K562 (cell line): ENCODE measurements at regions not wholly inside any gene's neighbourhood (a gene's known extent, or its start where the extent isn't known, plus 50 kb on each side); places are given as distances from the start of the nearest gene placed in this dataset.

Source experiments
- ATAC-seq: fragments of 200-7000 bp; cut with Tn5 transposase; 3 replicates; pipeline ENCODE4 v1.9.1; 2020; ENCODE audit warnings: moderate library complexity
- BruUV-seq: library from RNA; stranded (reverse); fragments of 400-500 nt; replicated peaks from 2 replicates; lab custom pipeline; 2021; lab: Mats Ljungman, UMichigan
- CTCF ChIA-PET: fragments of 300-600 bp; formaldehyde crosslinking; extraction: SDS; loops from one replicate; lab custom pipeline; 2021; ENCODE audit warnings: low intra/inter-chr PET ratio; lab: Yijun Ruan, JAX
- POLR2A ChIA-PET: fragments of 300-600, 350-650 bp; sonication (Branson Sonifier 250); formaldehyde crosslinking; extraction: SDS; loops from one replicate; lab custom pipeline; 2021; ENCODE audit warnings: antibody characterized with exemption, inconsistent platforms; lab: Yijun Ruan, JAX
- DNase-seq, 4 experiments: peaks; one replicate each; pipeline versions ENCODE4 v3.0.0 to v3.0.0-alpha.2; 2011 to 2018; ENCODE audit warnings: low spot score in 3 of 4, mixed read lengths in 3 of 4; ENCODE audit errors: extremely low read depth in 1 of 4
- FAIRE-seq: peaks from 2 replicates; lab custom pipeline; 2011; peaks lifted over from hg19 to GRCh38; lab: Jason Lieb, UNC
- H2AFZ ChIP-seq: 2 replicates; pipeline ENCODE4 v1.6.0; 2011; ENCODE audit warnings: low read depth, low read length, control low read depth, inconsistent platforms
- H3K27ac ChIP-seq: fragments of 200-600 bp; 3 replicates; pipeline ENCODE4 v1.8.0; 2011; ENCODE audit warnings: low read depth, mild to moderate bottlenecking, control low read depth, inconsistent platforms, low read length, moderate library complexity, mixed read lengths; ENCODE audit errors: extremely low read depth
- H3K27me3 ChIP-seq, 2 experiments: fragments of 300-600 bp in 1 of 2; 2 replicates in 1 of 2; 3 replicates in 1 of 2; pipeline versions ENCODE4 v1.6.0 to v1.8.0; 2011; ENCODE audit warnings: inconsistent platforms in 2 of 2, low read length in 2 of 2, mild to moderate bottlenecking in 1 of 2, mixed read lengths in 1 of 2, moderate library complexity in 1 of 2; ENCODE audit not compliant: control insufficient read depth in 2 of 2, insufficient read depth in 2 of 2
- H3K36me3 ChIP-seq: fragments of 300-600 bp; 3 replicates; pipeline ENCODE4 v1.8.0; 2011; ENCODE audit warnings: mild to moderate bottlenecking, low read length, inconsistent platforms; ENCODE audit not compliant: control insufficient read depth, insufficient read depth
- H3K4me1 ChIP-seq, 2 experiments: fragments of 200-600 bp in 1 of 2; replicated peaks in 1 of 2; 2 replicates in 1 of 2; 3 replicates in 1 of 2; pipeline versions ENCODE4 v1.5.1 to v1.8.0; 2011; ENCODE audit warnings: inconsistent platforms in 2 of 2, low read length in 2 of 2, mild to moderate bottlenecking in 1 of 2, mixed read lengths in 1 of 2, moderate library complexity in 1 of 2; ENCODE audit not compliant: control insufficient read depth in 2 of 2, insufficient read depth in 2 of 2
- H3K4me2 ChIP-seq: 2 replicates; pipeline ENCODE4 v1.6.1; 2011; ENCODE audit warnings: low read length, control low read depth, inconsistent platforms, mixed read lengths; ENCODE audit not compliant: insufficient read depth
- H3K4me3 ChIP-seq: fragments of 200-600 bp; sonication (generic), shearing (Covaris generic); 2 replicates; pipeline ENCODE4 v1.5.1; 2016; ENCODE audit warnings: control low read depth, inconsistent platforms
- H3K79me2 ChIP-seq: fragments of 200-600 bp; 3 replicates; pipeline ENCODE4 v1.8.0; 2011; ENCODE audit warnings: low read length, inconsistent platforms; ENCODE audit not compliant: control insufficient read depth, insufficient read depth
- H3K9ac ChIP-seq, 2 experiments: 2 replicates each; pipeline versions ENCODE4 v1.6.0 to v1.6.1; 2011; ENCODE audit warnings: low read depth in 2 of 2, low read length in 2 of 2, control low read depth in 1 of 2, inconsistent platforms in 1 of 2, mild to moderate bottlenecking in 1 of 2, mixed read lengths in 1 of 2; ENCODE audit not compliant: insufficient read depth in 1 of 2
- H3K9me1 ChIP-seq: one replicate; pipeline ENCODE4 v1.6.0; 2011; ENCODE audit warnings: inconsistent platforms, mild to moderate bottlenecking, low read length, moderate library complexity; ENCODE audit not compliant: control insufficient read depth, insufficient read depth
- H3K9me3 ChIP-seq: replicated peaks from 2 replicates; pipeline ENCODE4 v1.5.1; 2011; ENCODE audit warnings: low read depth, low read length, inconsistent platforms; ENCODE audit not compliant: control insufficient read depth, insufficient read depth
- H4K20me1 ChIP-seq: replicated peaks from 2 replicates; pipeline ENCODE4 v1.6.1; 2011; ENCODE audit warnings: low read length, inconsistent platforms, mixed read lengths; ENCODE audit not compliant: control insufficient read depth, insufficient read depth
- RAD21 ChIP-seq, 2 experiments: fragments of 250-450 bp in 1 of 2; fragments of 450-650 bp in 1 of 2; sonication (Bioruptor Pico) in 1 of 2; formaldehyde crosslinking in 1 of 2; IDR thresholded peaks in 1 of 2; conservative IDR thresholded peaks in 1 of 2; 2 replicates each; pipeline versions ENCODE4 v1.4.0 to v1.8.0; 2020 to 2022; ENCODE audit warnings: mild to moderate bottlenecking in 2 of 2, moderate library complexity in 1 of 2
- REST ChIP-seq, 2 experiments: fragments of 450-650 bp; formaldehyde crosslinking in 1 of 2; IDR thresholded peaks; 2 replicates each; pipeline versions ENCODE4 v1.4.0 to v1.6.1; 2014 to 2020; ENCODE audit warnings: mild to moderate bottlenecking in 2 of 2, borderline replicate concordance in 1 of 2, low read depth in 1 of 2
- SRSF9 ChIP-seq: fragments of 200-400 bp; formaldehyde crosslinking; IDR thresholded peaks from 2 replicates; pipeline ENCODE4 v1.6.1; 2017; ENCODE audit warnings: low read depth, low read length, borderline replicate concordance
- WGBS: fragments of 100-300 bp; shearing (Covaris generic); methylation state at CpG from one replicate; pipeline ENCODE4 v1.1.6; 2016; ENCODE audit warnings: low coverage, mixed read lengths; ENCODE audit not compliant: insufficient coverage; ENCODE audit errors: missing lambda C conversion rate; 5-methylcytosine and 5-hydroxymethylcytosine counted together
- in situ Hi-C: fragments of 300-500 bp; cut with MboI; formaldehyde crosslinking; loops from 4 replicates; pipeline ENCODE4 v1.15.0; 2018; ENCODE audit warnings: inconsistent platforms, mixed read lengths
- intact Hi-C: fragments of 100-400 bp; cut with micrococcal nuclease; formaldehyde crosslinking; loops from 2 replicates; pipeline ENCODE4 v1.14.2; 2022

- 0 out of 2 replicates have a peak, but pooled peaks have one; percentile 5 for TF ChIP-seq REST (IDR thresholded peaks at IDR 0.05; ENCODE audit: borderline replicate concordance)
- no peak for TF ChIP-seq REST (CRISPR knock-in tag; IDR thresholded peaks at IDR 0.05; ENCODE audit: low read depth)
Measured at GRCh38 chr3:152073267-152073666, 195.5 kb upstream of the MBNL1 start (continued).

DNA sequence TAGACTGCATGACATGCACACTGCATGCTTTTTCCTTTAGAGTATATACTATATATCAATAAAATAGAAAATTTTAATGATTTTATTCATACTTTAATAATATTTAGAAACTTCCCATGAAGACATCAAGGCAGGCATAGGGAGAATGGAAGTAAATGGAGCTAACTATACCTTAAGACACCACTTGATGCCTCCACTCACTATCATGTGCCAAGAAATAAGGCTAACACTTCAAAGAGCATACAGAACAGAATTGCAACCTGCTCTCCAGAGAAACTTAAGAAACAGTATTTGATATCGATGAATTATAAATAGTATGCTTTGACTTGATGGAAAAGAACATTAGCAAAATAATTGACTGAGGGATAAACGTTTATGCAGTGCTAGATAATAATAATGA is 192.6 kb upstream of the MBNL1 start:
- Histone ChIP-seq H3K4me1 (no peaks in the 10 kb centered on the region), H3K27me3 (no peaks in the 10 kb centered on the region), H3K79me2 (no peaks in the 10 kb centered on the region), H3K9me3 (peaks cover 3% of the 10 kb centered on the region; the same call in 1 of the 2 replicates), H3K36me3 (no peaks in the 10 kb centered on the region), H3K27ac (no peak overlapping the region), H3K4me3 (no peak overlapping the region), H3K4me2 (no peak overlapping the region), H3K9me1 (no peaks in the 10 kb centered on the region), H4K20me1 (no peaks in the 10 kb centered on the region), H2AFZ (no peak overlapping the region), H3K9ac (no peak overlapping the region)
- ATAC-seq (peak; percentile 55; the same call in 2 of the 3 replicates), FAIRE-seq (no peak), DNase-seq (no peak)
- CTCF ChIA-PET, result no interaction called here
- in situ Hi-C loops, result no loop called here
- TF ChIP-seq SRSF9, result no peak
- TF ChIP-seq RAD21 (CRISPR knock-in tag; conservative IDR thresholded peaks at IDR 0.05 in 1 of 2, IDR thresholded peaks at IDR 0.05 in 1 of 2), result peak in 1 of 2 experiments; percentile 45; a peak in 2 of 4 replicates
- WGBS, result 18% methylated on average over 2 of the region's 2 CpGs
- no TSS peak for BruUV-seq
- intact Hi-C loops, result loop anchor here (10.0 kb wide), 1 partner anchor 169 kb away; no protein-coding TSS in a partner anchor
- POLR2A ChIA-PET, result interaction anchor here (0.9 kb wide), 2 partner anchors 20 to 108 kb away, joined by 3 to 4 read pairs; no protein-coding TSS in a partner anchor
